Glutamatergic neuron (in vitro differentiated cells): ENCODE measurements at regions not wholly inside any gene's neighbourhood (a gene's known extent, or its start where the extent isn't known, plus 50 kb on each side); places are given as distances from the start of the nearest gene placed in this dataset.

ENCODE experiments used
- DNase-seq: peaks from one replicate; pipeline ENCODE4 v3.0.0; 2022
- H3K27ac Mint-ChIP-seq: one replicate; pipeline ENCODE4 v1.8.0; 2020; ENCODE audit warnings: mild to moderate bottlenecking, mixed read lengths, inconsistent platforms; ENCODE audit not compliant: unreplicated experiment
- H3K27me3 Mint-ChIP-seq: one replicate; pipeline ENCODE4 v1.8.0; 2020; ENCODE audit warnings: mild to moderate bottlenecking, moderate library complexity, mixed read lengths, inconsistent platforms; ENCODE audit not compliant: unreplicated experiment
- H3K36me3 Mint-ChIP-seq: one replicate; pipeline ENCODE4 v1.8.0; 2020; ENCODE audit warnings: mild to moderate bottlenecking, mixed read lengths, inconsistent platforms; ENCODE audit not compliant: unreplicated experiment
- H3K4me1 Mint-ChIP-seq: one replicate; pipeline ENCODE4 v1.8.0; 2020; ENCODE audit warnings: mild to moderate bottlenecking, low read depth, mixed read lengths, inconsistent platforms; ENCODE audit not compliant: unreplicated experiment
- H3K4me3 Mint-ChIP-seq: one replicate; pipeline ENCODE4 v1.8.0; 2020; ENCODE audit warnings: mild to moderate bottlenecking, mixed read lengths, inconsistent platforms; ENCODE audit not compliant: unreplicated experiment
- H3K9me3 Mint-ChIP-seq: one replicate; pipeline ENCODE4 v1.8.0; 2020; ENCODE audit warnings: mild to moderate bottlenecking, moderate library complexity, mixed read lengths, inconsistent platforms; ENCODE audit not compliant: unreplicated experiment
- TF ChIP-seq, protein P1 (sequence below): fragments of 200-600 bp; sonication (generic); IDR thresholded peaks from one replicate; pipeline ENCODE4 v1.5.0; 2021; ENCODE audit not compliant: partially characterized antibody, unreplicated experiment

GRCh38 chr9:109557481-109557880 is 59.4 kb upstream of the PTPN3 start:
- TF ChIP-seq, protein P1, sequence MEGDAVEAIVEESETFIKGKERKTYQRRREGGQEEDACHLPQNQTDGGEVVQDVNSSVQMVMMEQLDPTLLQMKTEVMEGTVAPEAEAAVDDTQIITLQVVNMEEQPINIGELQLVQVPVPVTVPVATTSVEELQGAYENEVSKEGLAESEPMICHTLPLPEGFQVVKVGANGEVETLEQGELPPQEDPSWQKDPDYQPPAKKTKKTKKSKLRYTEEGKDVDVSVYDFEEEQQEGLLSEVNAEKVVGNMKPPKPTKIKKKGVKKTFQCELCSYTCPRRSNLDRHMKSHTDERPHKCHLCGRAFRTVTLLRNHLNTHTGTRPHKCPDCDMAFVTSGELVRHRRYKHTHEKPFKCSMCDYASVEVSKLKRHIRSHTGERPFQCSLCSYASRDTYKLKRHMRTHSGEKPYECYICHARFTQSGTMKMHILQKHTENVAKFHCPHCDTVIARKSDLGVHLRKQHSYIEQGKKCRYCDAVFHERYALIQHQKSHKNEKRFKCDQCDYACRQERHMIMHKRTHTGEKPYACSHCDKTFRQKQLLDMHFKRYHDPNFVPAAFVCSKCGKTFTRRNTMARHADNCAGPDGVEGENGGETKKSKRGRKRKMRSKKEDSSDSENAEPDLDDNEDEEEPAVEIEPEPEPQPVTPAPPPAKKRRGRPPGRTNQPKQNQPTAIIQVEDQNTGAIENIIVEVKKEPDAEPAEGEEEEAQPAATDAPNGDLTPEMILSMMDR, result no peak
- no peak overlapping the region for H3K4me3 Mint-ChIP-seq
- H3K27me3 Mint-ChIP-seq, result no peaks in the 10 kb centered on the region
- H3K9me3 Mint-ChIP-seq, result no peaks in the 10 kb centered on the region
- H3K4me1 Mint-ChIP-seq, result no peaks in the 10 kb centered on the region
- DNase-seq, result no peak
- H3K27ac Mint-ChIP-seq, result no peak overlapping the region
- H3K36me3 Mint-ChIP-seq, result no peaks in the 10 kb centered on the region

DNA sequence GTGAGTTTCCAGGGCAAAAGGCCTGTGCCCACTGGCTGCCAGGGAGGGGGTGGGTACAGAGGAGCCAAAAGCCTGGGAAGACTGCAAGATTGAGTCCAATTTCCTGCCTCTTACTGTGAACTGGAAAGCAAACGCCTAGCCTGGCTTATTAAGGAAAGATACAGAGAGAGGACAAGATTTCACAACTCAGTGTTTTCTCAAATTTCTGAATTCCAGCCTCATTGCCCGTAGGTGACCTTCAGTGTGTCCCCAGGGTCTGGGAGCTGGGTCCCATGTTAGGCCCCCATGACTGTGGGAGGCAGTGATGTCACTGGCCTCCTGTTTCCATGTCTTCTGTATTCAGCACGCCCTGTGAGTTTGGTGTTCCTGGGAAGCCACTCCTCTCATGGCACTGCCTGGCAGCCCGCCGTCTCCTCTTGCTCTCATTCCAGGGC is 60.6 kb upstream of the PTPN3 start:
- no peak for DNase-seq
- Mint-ChIP-seq H3K9me3 (no peaks in the 10 kb centered on the region), H3K36me3 (no peaks in the 10 kb centered on the region), H3K27me3 (no peaks in the 10 kb centered on the region), H3K4me1 (no peaks in the 10 kb centered on the region), H3K27ac (no peak overlapping the region), H3K4me3 (no peak overlapping the region)
- TF ChIP-seq, protein P1, result no peak

DNA sequence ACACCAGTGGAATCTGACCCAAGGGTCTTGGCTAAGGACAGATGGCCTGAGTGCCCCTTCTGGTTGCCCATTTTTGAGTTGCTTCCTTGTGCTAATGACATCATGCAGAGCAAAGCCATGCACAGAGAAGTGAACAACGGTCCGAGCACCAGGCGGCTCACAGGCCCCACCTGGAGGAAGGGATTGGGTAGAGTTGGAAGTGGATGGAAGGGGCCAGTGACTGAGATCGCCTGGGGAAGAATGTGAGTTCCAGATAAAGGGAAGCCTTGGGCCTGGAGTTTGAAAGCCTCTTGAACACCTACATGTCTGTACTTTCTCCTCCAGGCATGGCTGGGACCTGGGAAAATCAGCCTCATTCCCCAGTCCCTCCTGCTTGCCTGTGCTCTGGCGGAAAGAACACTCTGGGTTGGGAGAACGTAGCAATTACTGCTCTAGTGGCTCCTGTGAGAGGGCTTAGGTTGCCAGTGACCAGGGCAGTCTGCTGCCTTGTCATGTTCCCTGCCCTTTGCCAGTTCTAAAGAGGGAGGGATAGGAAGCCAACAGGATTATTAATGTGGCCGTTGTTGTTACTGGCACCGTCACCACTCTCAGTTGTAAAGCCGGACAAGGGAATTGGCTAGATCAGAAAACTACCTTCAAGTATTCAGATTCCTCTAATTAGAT is 62.5 kb upstream of the PTPN3 start:
- Mint-ChIP-seq H3K36me3 (no peaks in the 10 kb centered on the region), H3K9me3 (no peaks in the 10 kb centered on the region), H3K27me3 (no peaks in the 10 kb centered on the region), H3K4me3 (no peak overlapping the region), H3K27ac (no peak overlapping the region), H3K4me1 (no peaks in the 10 kb centered on the region)
- peak; percentile 40 for DNase-seq
- TF ChIP-seq, protein P1, result no peak

DNA sequence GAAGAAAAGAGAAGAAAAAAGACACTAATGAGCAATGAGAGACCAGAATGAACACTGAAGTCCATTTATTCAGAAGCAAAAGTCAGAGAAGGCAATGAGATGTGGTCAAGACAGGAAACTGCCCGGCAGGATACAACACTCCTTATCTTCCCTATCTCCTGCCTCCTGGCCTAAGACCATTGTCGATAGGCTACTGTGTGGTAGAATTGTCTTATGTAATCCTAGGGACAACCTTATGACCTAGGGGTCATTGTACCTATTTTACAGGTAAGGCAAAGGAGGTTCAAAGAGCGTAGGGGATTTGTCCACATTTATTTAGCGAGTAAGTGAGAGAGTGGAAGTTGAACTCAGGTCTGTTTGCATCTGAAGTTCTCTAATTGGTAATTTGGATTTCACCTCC is 63.0 kb upstream of the PTPN3 start:
- H3K27me3 Mint-ChIP-seq, result no peaks in the 10 kb centered on the region
- H3K9me3 Mint-ChIP-seq, result no peaks in the 10 kb centered on the region
- H3K4me3 Mint-ChIP-seq, result no peak overlapping the region
- no peak for DNase-seq
- TF ChIP-seq, protein P1, result no peak
- H3K27ac Mint-ChIP-seq, result no peak overlapping the region
- no peaks in the 10 kb centered on the region for H3K4me1 Mint-ChIP-seq
- H3K36me3 Mint-ChIP-seq, result no peaks in the 10 kb centered on the region

DNA sequence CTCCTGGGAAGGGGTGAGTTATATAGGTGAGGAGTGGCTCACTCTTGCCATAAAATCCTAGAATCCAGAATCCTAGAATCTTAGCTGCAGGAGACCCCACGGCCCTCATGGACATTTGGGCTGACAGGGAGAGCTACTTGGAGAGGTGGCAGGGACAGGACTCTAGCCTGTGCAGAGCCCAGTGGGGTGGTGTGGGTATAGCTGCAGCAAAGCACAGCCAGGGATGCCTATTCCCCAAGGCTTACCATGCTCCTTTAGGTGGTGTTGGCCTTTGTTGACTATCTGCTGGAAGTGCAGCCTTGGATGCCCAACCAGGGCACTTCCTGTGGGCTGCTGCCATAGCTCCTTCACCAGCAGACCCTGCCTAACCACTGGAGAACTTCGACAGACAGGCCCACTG is 70.0 kb upstream of the PTPN3 start:
- DNase-seq, result no peak
- Mint-ChIP-seq H3K9me3 (no peaks in the 10 kb centered on the region), H3K36me3 (no peaks in the 10 kb centered on the region), H3K27ac (no peak overlapping the region), H3K4me1 (no peaks in the 10 kb centered on the region), H3K27me3 (peaks cover 2% of the 10 kb centered on the region), H3K4me3 (no peak overlapping the region)
- TF ChIP-seq, protein P1, result no peak
